ENCODE measurements at regions not wholly inside any gene's neighbourhood (a gene's known extent, or its start where the extent isn't known, plus 50 kb on each side); places are given as distances from the start of the nearest gene placed in this dataset.
A peak's percentile ranks its signal among the peaks of the same experiment; 100 is the strongest.

DNA sequence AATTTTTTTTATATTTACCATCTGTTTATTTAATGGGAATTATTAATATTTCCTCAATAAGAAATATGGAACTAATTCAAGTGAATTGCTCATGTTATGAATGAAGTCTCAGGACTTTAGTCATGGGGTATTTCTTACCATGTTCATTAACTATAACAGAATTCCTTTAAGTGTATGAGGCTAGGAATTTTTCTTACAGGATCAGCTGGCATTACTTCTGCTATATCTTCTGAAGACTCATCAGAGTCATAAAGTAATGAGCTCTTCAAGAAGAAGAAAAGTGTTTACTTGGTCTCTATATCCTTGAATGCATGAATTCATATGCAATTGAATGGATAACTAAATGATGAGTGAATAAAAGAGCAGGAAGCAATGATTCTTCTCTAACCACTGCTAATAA, 486.8 kb upstream of the THBS1 start:
- H3K9me3 Mint-ChIP-seq, result no peaks in the 10 kb centered on the region
- H3K36me3 Mint-ChIP-seq, result no peaks in the 10 kb centered on the region
- ATAC-seq (ENCODE audit: low read depth in 2 of 2) (no peak), DNase-seq (no peak)
- no peak overlapping the region for H3K27ac Mint-ChIP-seq
- H3K4me3 Mint-ChIP-seq, result no peak overlapping the region
- peaks cover 0 to 4% (median 4%) of the 10 kb centered on the region in 3 donors for H3K27me3 Mint-ChIP-seq
- no peaks in the 10 kb centered on the region for H3K4me1 Mint-ChIP-seq

DNA sequence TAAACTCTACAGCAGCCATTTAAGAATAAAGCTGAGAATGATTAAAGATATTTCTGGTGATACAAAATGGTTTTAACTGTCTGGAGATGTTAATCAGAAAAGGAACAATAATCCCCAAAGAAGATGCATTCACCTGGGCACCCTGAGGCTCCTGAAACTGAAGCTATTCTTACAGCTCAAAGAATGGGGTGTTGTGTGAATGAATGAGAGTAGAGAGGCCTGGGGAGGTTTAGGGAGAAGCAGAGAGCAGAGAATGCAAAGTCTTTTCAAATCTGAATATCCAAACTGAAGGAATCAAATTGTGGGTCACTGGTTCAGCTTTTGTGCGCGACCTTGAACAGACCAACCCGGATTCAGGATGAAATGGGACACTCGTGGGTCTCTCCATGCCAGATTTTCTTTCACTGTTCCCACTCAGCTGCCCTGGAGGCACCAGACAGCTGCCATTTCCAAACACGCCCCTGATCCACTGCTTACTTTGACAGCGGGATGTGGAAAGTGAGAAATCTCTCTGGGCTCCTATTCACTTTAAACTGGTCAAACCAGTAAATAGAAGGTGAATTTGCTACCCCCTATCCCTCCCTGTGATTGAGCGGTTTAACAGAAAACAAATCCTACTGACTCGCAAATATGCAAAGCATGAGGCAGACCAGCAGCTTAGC, 485.5 kb upstream of the THBS1 start:
- Mint-ChIP-seq H3K27ac (no peak overlapping the region), H3K4me1 (no peaks in the 10 kb centered on the region), H3K4me3 (no peak overlapping the region), H3K27me3 (peaks cover 0 to 4% (median 0%) of the 10 kb centered on the region in 3 donors), H3K36me3 (no peaks in the 10 kb centered on the region), H3K9me3 (peaks cover 0 to under 1% (median 0%) of the 10 kb centered on the region in 7 donors)
- no peak for DNase-seq
- ATAC-seq (ENCODE audit: low read depth in 2 of 2), result no peak

DNA sequence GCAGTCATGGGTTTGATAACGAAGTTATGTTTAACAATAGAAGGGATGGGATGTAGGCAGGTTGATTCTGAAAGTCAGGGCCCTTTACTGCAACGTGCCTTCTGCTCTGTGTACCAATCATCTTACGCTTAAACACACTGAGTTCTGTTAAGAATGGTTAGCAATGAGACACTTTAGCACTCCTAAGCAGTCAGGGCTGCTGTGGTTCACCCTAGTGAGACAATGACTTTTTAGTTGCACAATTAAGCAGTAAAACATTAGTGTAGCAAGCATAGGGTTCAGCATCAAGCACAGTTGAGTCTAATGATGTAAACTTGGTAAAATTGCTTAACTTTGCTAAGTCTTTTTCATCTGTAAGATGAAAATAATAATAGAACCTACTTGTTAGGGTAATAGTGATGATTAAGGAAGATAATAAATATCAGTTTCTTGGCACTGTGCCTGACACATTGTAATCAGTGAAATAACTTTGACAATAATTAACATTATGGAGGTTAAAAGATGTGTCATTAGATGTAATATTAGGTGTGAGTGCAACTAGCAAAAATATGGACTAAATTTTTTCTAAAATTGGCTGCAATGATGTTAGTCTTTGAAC, 484.2 kb upstream of the THBS1 start:
- ATAC-seq (ENCODE audit: low read depth in 2 of 2) (no peak), DNase-seq (no peak)
- Mint-ChIP-seq H3K27me3 (peaks cover 0 to 4% (median 0%) of the 10 kb centered on the region in 3 donors), H3K4me3 (no peak overlapping the region), H3K4me1 (no peaks in the 10 kb centered on the region), H3K36me3 (no peaks in the 10 kb centered on the region), H3K27ac (no peak overlapping the region), H3K9me3 (peaks cover 0 to 3% (median 0%) of the 10 kb centered on the region in 7 donors)

DNA sequence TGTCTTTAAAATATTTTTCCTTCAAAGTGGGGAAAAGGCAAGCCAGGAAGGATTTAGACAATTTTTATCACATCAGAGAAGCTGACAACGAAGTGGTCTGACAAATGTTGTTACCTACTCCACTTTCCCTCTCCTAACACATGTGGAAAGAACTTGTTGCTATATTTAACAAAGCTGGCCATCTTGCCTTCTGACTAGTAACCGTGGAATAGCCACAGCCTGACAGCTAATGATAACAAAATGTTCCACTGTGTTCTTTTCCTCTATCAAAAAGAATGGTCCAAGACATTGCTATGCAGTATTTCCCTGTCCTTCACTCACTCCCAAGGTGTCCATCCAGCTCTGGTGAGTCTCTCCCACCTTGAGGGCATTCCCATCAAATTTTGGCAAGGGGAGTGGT, 481.4 kb upstream of the THBS1 start:
- no peaks in the 10 kb centered on the region for H3K36me3 Mint-ChIP-seq
- no peaks in the 10 kb centered on the region for H3K4me1 Mint-ChIP-seq
- DNase-seq (no peak), ATAC-seq (ENCODE audit: low read depth in 2 of 2) (no peak)
- H3K27me3 Mint-ChIP-seq, result peaks cover 0 to 14% (median 0%) of the 10 kb centered on the region in 3 donors
- H3K4me3 Mint-ChIP-seq, result no peak overlapping the region
- H3K27ac Mint-ChIP-seq, result no peak overlapping the region
- H3K9me3 Mint-ChIP-seq, result peaks cover 0 to 7% (median 4%) of the 10 kb centered on the region in 7 donors

DNA sequence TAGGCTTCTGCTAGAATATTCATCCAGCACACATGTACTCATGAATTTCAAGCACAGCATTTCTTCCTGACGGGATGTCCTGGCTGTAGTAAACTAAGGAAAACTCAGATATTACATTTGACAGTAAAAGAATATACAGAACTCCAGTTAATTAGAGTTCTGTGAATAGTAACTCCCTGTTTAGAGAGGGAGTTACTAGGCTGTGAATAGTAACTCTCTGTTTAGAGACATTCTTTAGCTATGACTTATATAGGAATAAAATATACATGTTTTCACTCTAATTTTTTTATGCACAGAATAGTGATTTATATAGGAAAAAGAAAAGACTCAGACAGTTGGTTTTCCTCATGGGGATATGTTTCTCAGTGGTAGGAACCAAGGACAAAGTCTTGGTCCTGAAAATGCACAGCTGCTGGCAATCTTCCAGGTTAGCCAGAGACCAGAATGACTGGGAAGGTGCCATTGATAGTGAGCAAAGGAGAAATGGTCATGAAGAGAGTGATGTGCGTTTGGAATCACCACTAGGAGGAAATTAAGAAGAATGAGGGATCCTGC, 480.7 kb upstream of the THBS1 start:
- Mint-ChIP-seq H3K27ac (no peak overlapping the region), H3K9me3 (peaks cover 0 to 8% (median 4%) of the 10 kb centered on the region in 7 donors), H3K36me3 (no peaks in the 10 kb centered on the region), H3K4me3 (no peak overlapping the region), H3K4me1 (no peaks in the 10 kb centered on the region), H3K27me3 (peaks cover 0 to 14% (median 0%) of the 10 kb centered on the region in 3 donors)
- DNase-seq, result no peak
- no peak for ATAC-seq (ENCODE audit: low read depth in 2 of 2)

DNA sequence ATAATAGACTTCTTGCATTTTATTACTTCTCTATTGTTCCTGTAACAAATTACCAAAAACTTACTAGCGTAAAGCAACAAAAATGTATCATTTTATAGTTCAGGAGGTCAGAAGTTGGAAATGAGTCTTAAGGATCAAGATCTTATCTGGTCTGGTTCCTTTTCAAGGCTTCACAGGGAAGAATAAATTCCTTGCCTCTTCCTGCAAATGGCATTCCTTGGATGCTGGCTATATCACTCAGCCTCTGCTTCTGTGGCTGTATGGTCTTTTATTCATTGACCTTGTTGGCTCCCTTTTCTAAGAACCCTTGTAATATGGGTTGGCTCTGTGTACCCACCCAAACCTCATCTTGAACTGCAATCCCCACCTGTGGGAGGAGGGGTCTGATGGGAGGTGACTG, 478.4 kb upstream of the THBS1 start:
- peaks cover 0 to 14% (median 0%) of the 10 kb centered on the region in 3 donors for H3K27me3 Mint-ChIP-seq
- no peak overlapping the region for H3K4me3 Mint-ChIP-seq
- no peak for DNase-seq
- H3K9me3 Mint-ChIP-seq, result peaks cover 0 to 12% (median 4%) of the 10 kb centered on the region in 7 donors
- no peaks in the 10 kb centered on the region for H3K36me3 Mint-ChIP-seq
- peak overlapping the region in 1 of 6 donors; percentile 34 for H3K27ac Mint-ChIP-seq
- no peaks in the 10 kb centered on the region for H3K4me1 Mint-ChIP-seq
- ATAC-seq (ENCODE audit: low read depth in 2 of 2), result no peak

DNA sequence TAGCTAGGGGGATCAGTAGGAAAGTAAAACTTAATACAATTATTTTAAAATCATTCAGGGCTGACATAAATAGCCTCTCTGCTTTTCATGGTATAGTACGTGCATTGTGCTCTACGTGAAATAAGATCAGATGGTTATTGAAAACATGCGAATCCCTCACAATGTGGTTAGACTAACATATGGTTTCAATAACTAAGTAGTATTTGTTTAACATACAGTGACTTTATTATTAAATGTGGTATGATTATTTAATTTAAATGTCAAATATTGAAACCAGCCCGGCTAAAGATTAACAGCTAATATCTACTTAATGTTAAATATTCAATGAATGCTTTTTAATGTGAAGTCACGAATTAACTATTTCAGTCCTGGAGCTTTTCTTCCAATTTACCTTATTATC, 473.9 kb upstream of the THBS1 start:
- H3K27ac Mint-ChIP-seq, result no peak overlapping the region
- H3K27me3 Mint-ChIP-seq, result peaks cover 7 to 10% (median 10%) of the 10 kb centered on the region in 3 donors
- H3K4me3 Mint-ChIP-seq, result no peak overlapping the region
- H3K9me3 Mint-ChIP-seq, result peaks cover 0 to 12% (median 4%) of the 10 kb centered on the region in 7 donors
- H3K36me3 Mint-ChIP-seq, result no peaks in the 10 kb centered on the region
- no peaks in the 10 kb centered on the region for H3K4me1 Mint-ChIP-seq
- DNase-seq (no peak), ATAC-seq (ENCODE audit: low read depth in 2 of 2) (no peak)

DNA sequence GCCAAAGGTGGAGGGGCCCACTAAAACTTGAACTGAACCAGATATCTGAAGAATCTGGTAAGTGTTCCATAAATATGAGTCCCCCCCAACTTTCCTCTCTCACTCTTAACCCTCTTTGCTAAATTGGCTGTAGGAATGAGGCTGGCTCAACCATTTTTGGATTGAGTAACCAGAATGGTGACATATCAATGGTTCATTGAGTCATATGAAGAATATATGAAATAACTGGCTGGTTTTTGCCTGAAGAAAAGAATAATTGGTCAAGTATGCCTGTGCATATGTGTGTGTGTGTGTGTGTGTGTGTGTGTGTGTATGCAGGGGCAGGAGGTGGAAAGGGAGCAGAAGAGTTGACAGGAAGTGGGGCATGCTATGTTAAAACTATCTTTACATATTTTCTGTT, 472.9 kb upstream of the THBS1 start:
- H3K27ac Mint-ChIP-seq, result no peak overlapping the region
- peaks cover 4 to 15% (median 8%) of the 10 kb centered on the region in 3 donors for H3K27me3 Mint-ChIP-seq
- ATAC-seq (ENCODE audit: low read depth in 2 of 2) (no peak), DNase-seq (no peak)
- H3K4me3 Mint-ChIP-seq, result no peak overlapping the region
- no peaks in the 10 kb centered on the region for H3K36me3 Mint-ChIP-seq
- H3K4me1 Mint-ChIP-seq, result no peaks in the 10 kb centered on the region
- peaks cover 0 to 9% (median 2%) of the 10 kb centered on the region in 7 donors for H3K9me3 Mint-ChIP-seq

DNA sequence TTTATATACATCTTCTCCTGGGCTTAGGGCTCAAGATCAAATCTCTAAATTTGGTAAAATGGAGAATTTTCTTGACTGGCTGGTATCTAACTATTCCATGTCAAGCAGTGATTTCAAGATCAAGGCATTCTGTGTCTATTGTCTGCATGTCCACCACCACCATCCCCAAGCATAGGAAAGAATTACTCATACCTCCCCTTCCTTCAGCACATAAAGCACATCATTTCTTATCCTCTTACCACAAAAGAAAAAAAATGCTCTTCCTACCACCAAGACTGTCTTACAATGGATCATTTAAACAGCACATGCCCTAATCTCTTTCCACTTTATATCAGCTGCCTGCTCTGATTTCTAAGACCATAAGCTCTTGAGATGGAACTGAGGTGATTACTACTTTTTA, 470.5 kb upstream of the THBS1 start:
- no peak overlapping the region for H3K27ac Mint-ChIP-seq
- H3K9me3 Mint-ChIP-seq, result peaks cover 0 to 11% (median 3%) of the 10 kb centered on the region in 7 donors
- ATAC-seq (ENCODE audit: low read depth in 2 of 2) (no peak), DNase-seq (no peak)
- H3K27me3 Mint-ChIP-seq, result peaks cover 6 to 15% (median 15%) of the 10 kb centered on the region in 3 donors
- no peaks in the 10 kb centered on the region for H3K36me3 Mint-ChIP-seq
- no peak overlapping the region for H3K4me3 Mint-ChIP-seq
- no peaks in the 10 kb centered on the region for H3K4me1 Mint-ChIP-seq

DNA sequence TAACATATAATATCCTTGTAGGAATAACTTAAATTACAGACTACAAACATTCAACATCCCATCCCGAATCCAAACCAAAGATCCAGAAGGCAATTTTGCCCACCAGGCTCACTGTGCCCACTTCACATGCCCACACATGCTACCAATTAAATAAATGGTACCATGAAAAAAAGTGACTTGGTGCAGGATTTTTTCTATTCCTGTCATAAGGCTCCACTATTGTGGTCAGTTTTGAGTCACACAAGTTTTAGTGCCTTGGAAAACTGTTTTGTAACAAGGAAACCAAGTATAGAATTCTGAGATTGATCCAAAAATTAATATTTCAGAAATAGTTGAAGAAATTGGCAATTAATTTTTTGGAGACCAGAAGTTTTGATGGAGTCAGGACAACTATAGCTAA, 470.1 kb upstream of the THBS1 start:
- H3K4me3 Mint-ChIP-seq, result no peak overlapping the region
- H3K9me3 Mint-ChIP-seq, result peaks cover 0 to 11% (median 3%) of the 10 kb centered on the region in 7 donors
- H3K27ac Mint-ChIP-seq, result no peak overlapping the region
- ATAC-seq (ENCODE audit: low read depth in 2 of 2) (no peak), DNase-seq (no peak)
- no peaks in the 10 kb centered on the region for H3K4me1 Mint-ChIP-seq
- no peaks in the 10 kb centered on the region for H3K36me3 Mint-ChIP-seq
- H3K27me3 Mint-ChIP-seq, result peaks cover 6 to 15% (median 15%) of the 10 kb centered on the region in 3 donors

DNA sequence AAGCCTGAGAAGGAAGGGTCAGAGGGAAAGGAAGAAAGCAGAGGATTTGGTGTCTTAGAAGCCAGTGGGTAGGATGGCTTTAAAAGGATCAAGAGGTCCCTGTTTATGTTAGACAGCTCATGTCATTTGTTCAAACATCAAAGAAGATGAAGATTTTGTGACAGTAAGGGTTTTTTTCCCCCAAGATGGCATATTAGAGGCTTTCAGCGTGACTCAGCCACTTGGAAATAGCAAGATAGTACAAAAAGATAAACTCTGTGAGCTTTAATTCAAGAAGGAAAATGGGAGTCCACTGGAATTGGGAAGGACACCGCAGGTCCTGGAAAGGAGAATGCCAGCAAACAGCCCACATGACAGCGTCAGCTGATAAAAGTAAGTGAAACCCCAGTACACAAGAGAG, 467.1 kb upstream of the THBS1 start:
- H3K4me3 Mint-ChIP-seq, result no peak overlapping the region
- peaks cover 10 to 15% (median 15%) of the 10 kb centered on the region in 3 donors for H3K27me3 Mint-ChIP-seq
- H3K9me3 Mint-ChIP-seq, result peaks cover 0 to 31% (median 20%) of the 10 kb centered on the region in 7 donors
- H3K4me1 Mint-ChIP-seq, result no peaks in the 10 kb centered on the region
- no peak overlapping the region for H3K27ac Mint-ChIP-seq
- DNase-seq, result no peak
- H3K36me3 Mint-ChIP-seq, result no peaks in the 10 kb centered on the region
- ATAC-seq (ENCODE audit: low read depth in 2 of 2), result no peak

DNA sequence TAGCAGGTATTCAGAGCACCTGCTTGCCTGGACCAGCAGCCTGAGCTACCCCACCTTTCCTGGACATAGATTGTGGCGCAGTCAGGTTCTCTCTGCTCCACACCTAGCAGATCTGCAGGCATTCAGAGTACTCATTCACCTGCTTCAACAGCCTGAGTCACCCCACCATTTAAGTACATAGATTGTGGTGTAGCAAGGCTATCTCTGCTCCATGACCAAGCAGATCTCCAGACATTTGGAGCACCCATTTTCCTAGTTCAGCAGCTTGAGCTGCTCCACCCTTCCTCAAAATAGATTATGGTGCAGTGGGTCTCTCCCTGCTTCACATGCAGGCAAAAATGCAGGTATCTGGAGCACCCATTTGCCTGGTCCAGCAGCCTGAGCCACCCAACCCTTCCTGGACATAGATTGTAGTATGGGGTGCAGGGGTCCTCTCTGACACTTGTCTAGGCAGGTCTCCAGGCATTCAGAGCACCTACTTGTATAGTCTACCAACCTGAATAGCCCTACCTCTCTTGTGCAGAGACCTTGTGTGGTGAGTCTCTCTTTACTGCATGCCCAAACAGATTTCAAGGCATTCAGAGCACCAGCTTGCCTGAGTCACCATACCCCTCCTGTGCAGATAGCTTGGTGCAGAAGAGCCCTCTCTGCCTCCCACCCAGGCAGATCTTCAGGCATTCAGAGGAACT, 466.0 kb upstream of the THBS1 start:
- DNase-seq, result no peak
- ATAC-seq (ENCODE audit: low read depth in 2 of 2), result no peak
- H3K36me3 Mint-ChIP-seq, result no peaks in the 10 kb centered on the region
- H3K4me3 Mint-ChIP-seq, result no peak overlapping the region
- no peak overlapping the region for H3K27ac Mint-ChIP-seq
- H3K4me1 Mint-ChIP-seq, result no peaks in the 10 kb centered on the region
- peaks cover 0 to 31% (median 20%) of the 10 kb centered on the region in 7 donors for H3K9me3 Mint-ChIP-seq
- H3K27me3 Mint-ChIP-seq, result peaks cover 10 to 15% (median 15%) of the 10 kb centered on the region in 3 donors

DNA sequence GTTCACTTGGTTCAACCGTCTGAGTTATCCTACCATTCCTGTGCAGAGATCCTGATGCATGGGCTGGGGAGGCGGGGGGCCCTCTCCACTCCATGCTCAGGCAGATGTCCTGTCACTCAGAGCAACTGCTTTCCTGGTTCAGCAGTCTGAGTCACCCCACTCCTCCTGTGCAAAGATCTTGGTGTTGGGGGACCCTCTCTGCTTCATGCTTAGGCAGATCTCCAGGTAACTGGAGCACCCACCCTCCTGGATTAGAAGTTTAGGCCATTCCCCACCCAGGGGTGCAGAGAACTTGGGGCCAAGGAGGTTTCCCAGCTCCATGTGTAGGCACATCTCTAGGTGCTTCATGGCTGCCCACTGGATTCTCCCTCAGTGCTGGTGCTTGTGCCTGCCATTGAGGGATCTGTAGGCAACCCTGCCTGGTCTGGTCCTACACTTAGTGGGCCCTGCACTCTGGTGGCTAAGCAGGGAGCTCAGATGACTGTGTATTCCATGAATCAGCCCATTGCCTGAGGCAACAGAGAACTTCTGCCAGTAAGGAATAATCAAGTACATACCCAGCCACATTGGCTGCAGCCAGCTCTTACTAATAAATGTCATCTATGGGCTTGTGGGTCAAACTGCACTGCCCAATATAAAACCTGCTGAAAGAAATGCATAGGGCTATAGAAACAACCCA, 465.4 kb upstream of the THBS1 start:
- ATAC-seq (ENCODE audit: low read depth in 2 of 2) (no peak), DNase-seq (no peak)
- Mint-ChIP-seq H3K27me3 (peaks cover 6 to 15% (median 11%) of the 10 kb centered on the region in 3 donors), H3K36me3 (no peaks in the 10 kb centered on the region), H3K4me3 (no peak overlapping the region), H3K27ac (no peak overlapping the region), H3K9me3 (peaks cover 0 to 31% (median 20%) of the 10 kb centered on the region in 7 donors), H3K4me1 (no peaks in the 10 kb centered on the region)

All from naive B cell (primary cell).